ENCODE measurements at regions not wholly inside any gene's neighbourhood (a gene's known extent, or its start where the extent isn't known, plus 50 kb on each side); places are given as distances from the start of the nearest gene placed in this dataset.

DNA sequence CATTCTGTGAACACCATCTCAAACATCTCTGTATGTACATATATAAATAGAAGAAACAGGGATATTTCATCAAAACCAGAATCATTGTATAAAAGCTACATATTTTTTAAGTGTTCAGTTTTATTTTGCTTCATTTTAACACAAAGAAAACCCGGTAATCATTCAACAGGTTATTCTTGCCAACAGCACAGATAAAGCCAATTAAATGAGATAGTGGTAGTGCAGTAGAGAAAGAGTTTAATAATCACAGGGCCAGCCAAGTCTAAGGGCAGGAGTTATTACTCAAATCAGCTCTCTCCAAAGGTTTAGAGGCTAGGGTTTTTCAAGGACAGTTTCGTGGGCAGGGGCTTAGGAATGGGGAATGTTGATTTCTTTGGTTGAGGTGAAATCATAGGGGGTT is 261.0 kb upstream of the KIF2A start:
- H3K4me3 ChIP-seq (ENCODE audit: low read depth in 1 of 2, low read length in 2 of 2) = no peak overlapping the region
- no peaks in the 10 kb centered on the region for H3K4me1 ChIP-seq (ENCODE audit: control insufficient read depth in 1 of 2, insufficient read depth in 2 of 2, low read length in 2 of 2)
- H3K36me3 ChIP-seq (ENCODE audit: control insufficient read depth in 1 of 2, insufficient read depth in 2 of 2, low read length in 2 of 2) = no peaks in the 10 kb centered on the region
- H3K9ac ChIP-seq (ENCODE audit: low read depth in 1 of 2, low read length in 2 of 2) = no peak overlapping the region
- no peak overlapping the region for H3K27ac ChIP-seq (ENCODE audit: low read depth, low read length)
- no peaks in the 10 kb centered on the region for H3K27me3 ChIP-seq (ENCODE audit: control insufficient read depth in 1 of 2, insufficient read depth in 2 of 2, low read length in 2 of 2)
- no peaks in the 10 kb centered on the region for H3K9me3 ChIP-seq (ENCODE audit: control insufficient read depth in 1 of 2, low read length in 2 of 2)

DNA sequence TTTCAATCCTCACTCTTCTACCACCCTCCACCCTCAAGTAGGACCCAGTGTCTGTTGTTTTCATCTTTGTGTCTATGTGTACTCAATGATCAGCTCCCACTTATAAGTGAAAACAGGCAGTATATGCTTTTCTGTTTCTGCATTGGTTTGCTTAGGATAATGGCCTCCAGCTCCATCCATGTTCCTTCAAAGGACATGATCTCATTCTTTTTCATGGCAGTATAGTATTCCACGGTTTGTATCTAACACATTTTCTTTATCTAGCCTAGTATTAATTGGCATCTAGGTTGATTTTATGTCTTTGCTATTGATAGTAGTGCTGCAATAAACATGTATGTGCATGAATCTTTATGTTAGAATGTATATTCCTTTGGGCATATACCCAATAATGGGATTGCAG is 259.8 kb upstream of the KIF2A start:
- Histone ChIP-seq H3K36me3 (ENCODE audit: control insufficient read depth in 1 of 2, insufficient read depth in 2 of 2, low read length in 2 of 2) (no peaks in the 10 kb centered on the region), H3K4me1 (ENCODE audit: control insufficient read depth in 1 of 2, insufficient read depth in 2 of 2, low read length in 2 of 2) (no peaks in the 10 kb centered on the region), H3K27ac (ENCODE audit: low read depth, low read length) (no peak overlapping the region)

DNA sequence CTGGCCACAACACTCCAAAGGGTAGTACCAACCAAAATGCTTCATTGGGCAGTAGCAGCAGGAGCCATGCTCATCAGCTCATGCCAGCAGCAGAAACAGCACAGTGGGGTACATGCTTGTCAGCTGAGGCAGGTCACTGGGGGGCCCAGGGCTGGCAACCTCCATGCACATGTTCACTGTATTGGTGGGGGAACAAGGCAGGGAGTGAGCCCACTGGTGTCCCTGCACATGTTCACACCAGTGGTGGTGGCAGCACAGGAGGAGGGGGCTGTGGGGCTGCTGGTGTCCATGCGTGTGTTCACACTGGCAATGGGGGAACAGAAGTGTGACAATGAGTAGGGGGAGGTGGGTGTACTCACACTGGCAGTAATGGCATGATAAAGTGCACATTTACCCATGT is 254.3 kb upstream of the KIF2A start:
- no peaks in the 10 kb centered on the region for H3K4me1 ChIP-seq (ENCODE audit: control insufficient read depth in 1 of 2, insufficient read depth in 2 of 2, low read length in 2 of 2)
- H3K36me3 ChIP-seq (ENCODE audit: control insufficient read depth in 1 of 2, insufficient read depth in 2 of 2, low read length in 2 of 2) = no peaks in the 10 kb centered on the region
- H3K4me3 ChIP-seq (ENCODE audit: low read depth in 1 of 2, low read length in 2 of 2) = no peak overlapping the region
- H3K9me3 ChIP-seq (ENCODE audit: control insufficient read depth in 1 of 2, low read length in 2 of 2) = no peaks in the 10 kb centered on the region
- no peak overlapping the region for H3K27ac ChIP-seq (ENCODE audit: low read depth, low read length)
- H3K9ac ChIP-seq (ENCODE audit: low read depth in 1 of 2, low read length in 2 of 2) = no peak overlapping the region
- no peaks in the 10 kb centered on the region for H3K27me3 ChIP-seq (ENCODE audit: control insufficient read depth in 1 of 2, insufficient read depth in 2 of 2, low read length in 2 of 2)

More for the DNA sequence above, 259.8 kb upstream of the KIF2A start:
- Histone ChIP-seq H3K9ac (ENCODE audit: low read depth in 1 of 2, low read length in 2 of 2) (no peak overlapping the region), H3K4me3 (ENCODE audit: low read depth in 1 of 2, low read length in 2 of 2) (no peak overlapping the region), H3K27me3 (ENCODE audit: control insufficient read depth in 1 of 2, insufficient read depth in 2 of 2, low read length in 2 of 2) (no peaks in the 10 kb centered on the region), H3K9me3 (ENCODE audit: control insufficient read depth in 1 of 2, low read length in 2 of 2) (no peaks in the 10 kb centered on the region)

DNA sequence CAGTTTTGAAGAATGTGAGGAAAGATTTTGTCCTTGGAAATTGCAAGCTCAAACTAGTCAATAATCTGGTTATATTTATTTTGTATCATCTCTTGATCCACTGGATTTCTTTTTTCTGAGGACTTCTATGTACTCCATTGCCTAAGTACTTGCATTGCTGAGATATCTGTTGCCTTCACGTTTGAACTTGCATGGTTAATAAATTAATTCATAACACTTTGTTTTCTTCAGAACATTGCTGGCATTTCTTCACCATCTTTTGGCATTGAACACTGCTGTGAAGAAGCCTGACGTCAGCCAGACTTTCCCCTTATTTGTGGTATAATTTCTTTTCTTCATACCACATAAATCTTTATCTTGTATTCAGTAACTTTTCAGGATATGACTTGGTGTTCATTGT is 246.0 kb upstream of the KIF2A start:
- Histone ChIP-seq H3K27ac (ENCODE audit: low read depth, low read length) (no peak overlapping the region), H3K9me3 (ENCODE audit: control insufficient read depth in 1 of 2, low read length in 2 of 2) (no peaks in the 10 kb centered on the region), H3K4me1 (ENCODE audit: control insufficient read depth in 1 of 2, insufficient read depth in 2 of 2, low read length in 2 of 2) (no peaks in the 10 kb centered on the region), H3K4me3 (ENCODE audit: low read depth in 1 of 2, low read length in 2 of 2) (no peak overlapping the region), H3K36me3 (ENCODE audit: control insufficient read depth in 1 of 2, insufficient read depth in 2 of 2, low read length in 2 of 2) (no peaks in the 10 kb centered on the region), H3K27me3 (ENCODE audit: control insufficient read depth in 1 of 2, insufficient read depth in 2 of 2, low read length in 2 of 2) (peaks cover 0 to 2% of the 10 kb centered on the region in 2 donors), H3K9ac (ENCODE audit: low read depth in 1 of 2, low read length in 2 of 2) (no peak overlapping the region)

DNA sequence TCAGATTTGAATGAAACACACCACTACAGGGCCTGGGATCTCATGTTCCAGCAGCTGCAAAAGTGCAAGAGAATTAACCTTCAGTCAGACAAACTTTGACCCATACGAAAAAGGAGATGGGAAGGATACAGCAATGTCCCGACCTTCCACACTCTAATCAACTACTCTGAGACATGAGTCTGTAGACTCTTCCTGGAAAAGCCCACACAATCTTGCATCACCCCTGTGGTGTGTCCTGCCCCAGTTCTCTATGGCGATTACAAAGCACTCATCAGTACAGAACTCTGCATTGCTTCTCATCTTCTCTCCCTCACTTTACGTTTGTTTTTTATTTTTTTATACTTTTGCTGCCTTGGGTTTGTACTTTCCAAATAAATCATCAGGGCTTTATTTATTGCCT is 241.0 kb upstream of the KIF2A start:
- peaks cover 0 to 2% of the 10 kb centered on the region in 2 donors for H3K27me3 ChIP-seq (ENCODE audit: control insufficient read depth in 1 of 2, insufficient read depth in 2 of 2, low read length in 2 of 2)
- H3K27ac ChIP-seq (ENCODE audit: low read depth, low read length) = no peak overlapping the region
- H3K9ac ChIP-seq (ENCODE audit: low read depth in 1 of 2, low read length in 2 of 2) = no peak overlapping the region
- H3K4me3 ChIP-seq (ENCODE audit: low read depth in 1 of 2, low read length in 2 of 2) = no peak overlapping the region
- no peaks in the 10 kb centered on the region for H3K36me3 ChIP-seq (ENCODE audit: control insufficient read depth in 1 of 2, insufficient read depth in 2 of 2, low read length in 2 of 2)
- H3K9me3 ChIP-seq (ENCODE audit: control insufficient read depth in 1 of 2, low read length in 2 of 2) = no peaks in the 10 kb centered on the region
- no peaks in the 10 kb centered on the region for H3K4me1 ChIP-seq (ENCODE audit: control insufficient read depth in 1 of 2, insufficient read depth in 2 of 2, low read length in 2 of 2)

DNA sequence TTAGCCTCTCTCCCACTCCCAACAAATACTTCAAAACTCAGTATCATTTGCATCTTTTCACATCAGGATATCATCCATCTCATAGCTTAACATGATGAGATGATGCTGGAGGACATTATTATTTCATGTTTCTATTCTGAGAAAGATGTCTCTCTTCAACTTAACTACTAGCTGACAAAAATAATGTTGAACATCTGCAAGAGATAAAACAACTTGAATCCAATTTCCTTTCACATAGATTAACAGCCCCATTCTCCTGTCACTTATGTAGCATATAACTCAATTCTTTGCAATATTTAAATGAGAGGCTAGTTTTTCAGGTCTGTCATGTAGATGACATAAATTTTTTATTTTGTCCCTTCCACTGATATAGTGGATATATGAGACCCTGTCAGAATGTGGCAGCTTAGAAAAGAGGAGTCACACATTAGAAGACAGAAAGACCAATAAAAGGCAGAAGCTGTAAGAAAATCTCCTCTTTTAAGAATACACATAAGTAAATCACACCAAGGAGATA is 239.2 kb upstream of the KIF2A start:
- Histone ChIP-seq H3K9ac (ENCODE audit: low read depth in 1 of 2, low read length in 2 of 2) (no peak overlapping the region), H3K9me3 (ENCODE audit: control insufficient read depth in 1 of 2, low read length in 2 of 2) (no peaks in the 10 kb centered on the region), H3K36me3 (ENCODE audit: control insufficient read depth in 1 of 2, insufficient read depth in 2 of 2, low read length in 2 of 2) (no peaks in the 10 kb centered on the region), H3K27me3 (ENCODE audit: control insufficient read depth in 1 of 2, insufficient read depth in 2 of 2, low read length in 2 of 2) (peaks cover 0 to 2% of the 10 kb centered on the region in 2 donors), H3K27ac (ENCODE audit: low read depth, low read length) (no peak overlapping the region), H3K4me1 (ENCODE audit: control insufficient read depth in 1 of 2, insufficient read depth in 2 of 2, low read length in 2 of 2) (no peaks in the 10 kb centered on the region), H3K4me3 (ENCODE audit: low read depth in 1 of 2, low read length in 2 of 2) (no peak overlapping the region)

DNA sequence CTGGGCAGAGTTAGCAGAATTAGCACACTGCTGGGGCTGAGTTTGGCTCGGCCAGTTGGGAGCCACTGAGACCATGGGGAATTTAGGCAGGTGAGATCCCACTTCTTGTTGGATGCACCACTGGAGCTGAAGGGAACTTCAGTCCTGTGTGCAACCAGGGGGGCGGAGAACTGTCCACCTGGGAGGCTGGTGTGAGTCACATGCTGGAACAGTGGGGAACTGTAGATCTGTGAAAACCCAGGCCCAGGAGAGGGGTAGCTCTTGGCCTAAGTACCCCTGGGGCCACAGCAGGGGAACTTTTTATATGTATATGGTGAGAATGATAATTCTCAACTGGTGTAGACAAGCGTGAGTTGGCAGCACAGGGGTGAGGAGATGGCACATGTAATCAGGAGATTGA is 237.5 kb upstream of the KIF2A start:
- no peaks in the 10 kb centered on the region for H3K9me3 ChIP-seq (ENCODE audit: control insufficient read depth in 1 of 2, low read length in 2 of 2)
- no peak overlapping the region for H3K27ac ChIP-seq (ENCODE audit: low read depth, low read length)
- H3K27me3 ChIP-seq (ENCODE audit: control insufficient read depth in 1 of 2, insufficient read depth in 2 of 2, low read length in 2 of 2) = no peaks in the 10 kb centered on the region
- H3K4me1 ChIP-seq (ENCODE audit: control insufficient read depth in 1 of 2, insufficient read depth in 2 of 2, low read length in 2 of 2) = no peaks in the 10 kb centered on the region
- no peak overlapping the region for H3K4me3 ChIP-seq (ENCODE audit: low read depth in 1 of 2, low read length in 2 of 2)
- H3K36me3 ChIP-seq (ENCODE audit: control insufficient read depth in 1 of 2, insufficient read depth in 2 of 2, low read length in 2 of 2) = no peaks in the 10 kb centered on the region
- no peak overlapping the region for H3K9ac ChIP-seq (ENCODE audit: low read depth in 1 of 2, low read length in 2 of 2)

DNA sequence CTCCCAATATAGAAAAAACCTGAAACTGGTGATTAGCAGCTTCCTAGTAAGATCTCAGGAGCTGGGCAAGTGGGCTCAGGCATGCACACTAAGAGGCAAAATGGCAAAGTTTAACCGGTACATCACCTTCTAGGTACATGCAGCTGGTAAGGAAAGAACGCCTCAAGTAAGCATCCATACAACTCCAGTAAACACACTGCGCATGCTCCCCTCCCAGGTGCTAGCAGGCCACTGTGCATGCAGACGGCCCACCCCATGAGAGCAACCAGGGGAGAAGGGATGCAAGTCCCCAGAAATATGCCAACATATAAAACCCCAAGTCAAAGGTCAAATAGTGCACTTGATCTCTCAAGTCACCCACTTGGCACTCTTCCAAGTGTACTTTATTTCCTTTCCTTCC is 228.6 kb upstream of the KIF2A start:
- Histone ChIP-seq H3K27me3 (ENCODE audit: control insufficient read depth in 1 of 2, insufficient read depth in 2 of 2, low read length in 2 of 2) (no peaks in the 10 kb centered on the region), H3K27ac (ENCODE audit: low read depth, low read length) (no peak overlapping the region)

DNA sequence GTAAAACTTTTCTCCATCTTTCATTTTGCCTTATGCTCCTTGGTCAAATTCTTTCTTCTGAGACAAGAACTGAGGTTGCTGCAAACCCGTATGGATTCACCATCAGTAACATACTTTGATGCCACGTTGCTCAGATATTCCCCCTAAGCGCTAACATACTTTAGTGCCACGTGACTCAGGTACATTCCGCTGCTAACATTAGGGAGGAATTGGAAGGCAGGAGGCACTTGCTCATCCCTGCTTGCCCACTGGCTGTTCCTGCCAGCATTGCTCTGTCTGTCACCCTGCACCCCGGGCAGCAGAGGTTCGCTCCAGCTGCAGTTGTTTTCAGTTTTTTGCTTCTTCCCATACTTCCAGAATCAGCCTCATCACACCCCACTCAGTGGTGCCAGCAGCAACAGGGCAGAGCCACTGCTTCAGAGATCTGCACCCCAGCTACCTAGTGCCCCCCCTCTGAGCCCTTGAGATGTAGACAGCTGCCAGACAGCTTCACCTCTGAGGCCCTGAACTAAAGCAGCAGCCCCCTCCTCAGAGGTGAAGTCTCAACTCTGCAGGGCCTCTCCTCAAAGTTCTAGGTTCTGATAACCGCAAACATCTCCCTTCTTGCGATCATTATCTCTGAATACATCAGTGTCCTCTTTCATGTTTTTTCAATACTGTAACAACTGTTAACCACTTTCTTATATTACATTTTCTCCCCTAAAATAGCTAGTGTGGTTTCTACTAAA is 228.0 kb upstream of the KIF2A start:
- Histone ChIP-seq H3K27ac (ENCODE audit: low read depth, low read length) (no peak overlapping the region), H3K9me3 (ENCODE audit: control insufficient read depth in 1 of 2, low read length in 2 of 2) (no peaks in the 10 kb centered on the region), H3K4me1 (ENCODE audit: control insufficient read depth in 1 of 2, insufficient read depth in 2 of 2, low read length in 2 of 2) (no peaks in the 10 kb centered on the region), H3K9ac (ENCODE audit: low read depth in 1 of 2, low read length in 2 of 2) (no peak overlapping the region), H3K4me3 (ENCODE audit: low read depth in 1 of 2, low read length in 2 of 2) (no peak overlapping the region), H3K27me3 (ENCODE audit: control insufficient read depth in 1 of 2, insufficient read depth in 2 of 2, low read length in 2 of 2) (no peaks in the 10 kb centered on the region), H3K36me3 (ENCODE audit: control insufficient read depth in 1 of 2, insufficient read depth in 2 of 2, low read length in 2 of 2) (no peaks in the 10 kb centered on the region)

More for the DNA sequence above, 228.6 kb upstream of the KIF2A start:
- no peaks in the 10 kb centered on the region for H3K36me3 ChIP-seq (ENCODE audit: control insufficient read depth in 1 of 2, insufficient read depth in 2 of 2, low read length in 2 of 2)
- no peak overlapping the region for H3K4me3 ChIP-seq (ENCODE audit: low read depth in 1 of 2, low read length in 2 of 2)
- H3K4me1 ChIP-seq (ENCODE audit: control insufficient read depth in 1 of 2, insufficient read depth in 2 of 2, low read length in 2 of 2) = no peaks in the 10 kb centered on the region
- H3K9me3 ChIP-seq (ENCODE audit: control insufficient read depth in 1 of 2, low read length in 2 of 2) = no peaks in the 10 kb centered on the region
- no peak overlapping the region for H3K9ac ChIP-seq (ENCODE audit: low read depth in 1 of 2, low read length in 2 of 2)

DNA sequence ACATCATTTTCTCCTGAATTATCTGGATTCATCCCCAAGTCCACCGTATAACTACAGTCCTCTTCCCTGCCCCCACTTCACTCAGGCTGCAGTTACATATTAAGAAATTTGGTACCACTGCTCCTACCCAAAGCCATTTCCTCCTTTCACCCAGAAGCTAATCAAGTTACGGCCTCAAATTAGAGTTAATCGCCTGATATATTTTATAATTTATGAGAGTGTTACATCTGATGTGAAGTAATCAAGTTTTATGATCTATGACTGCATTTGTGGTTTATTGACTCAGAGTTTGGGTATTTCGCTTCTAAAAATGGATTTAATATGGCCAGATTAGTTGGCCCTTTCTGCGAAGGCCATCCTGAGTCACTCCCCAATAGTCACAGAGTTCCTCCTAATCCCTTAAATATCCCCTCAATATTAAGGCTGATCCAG is 223.6 kb upstream of the KIF2A start:
- no peak overlapping the region for H3K27ac ChIP-seq (ENCODE audit: low read depth, low read length)
- no peaks in the 10 kb centered on the region for H3K36me3 ChIP-seq (ENCODE audit: control insufficient read depth in 1 of 2, insufficient read depth in 2 of 2, low read length in 2 of 2)
- no peak overlapping the region for H3K9ac ChIP-seq (ENCODE audit: low read depth in 1 of 2, low read length in 2 of 2)
- H3K9me3 ChIP-seq (ENCODE audit: control insufficient read depth in 1 of 2, low read length in 2 of 2) = no peaks in the 10 kb centered on the region
- peaks cover 0 to 2% of the 10 kb centered on the region in 2 donors for H3K27me3 ChIP-seq (ENCODE audit: control insufficient read depth in 1 of 2, insufficient read depth in 2 of 2, low read length in 2 of 2)
- no peaks in the 10 kb centered on the region for H3K4me1 ChIP-seq (ENCODE audit: control insufficient read depth in 1 of 2, insufficient read depth in 2 of 2, low read length in 2 of 2)
- no peak overlapping the region for H3K4me3 ChIP-seq (ENCODE audit: low read depth in 1 of 2, low read length in 2 of 2)
